Mammary epithelial cell (primary cell): ENCODE measurements at regions not wholly inside any gene's neighbourhood (a gene's known extent, or its start where the extent isn't known, plus 50 kb on each side); places are given as distances from the start of the nearest gene placed in this dataset.

ENCODE experiments used
- EZH2 ChIP-seq: IDR thresholded peaks from 2 replicates; pipeline ENCODE4 v1.6.1; 2012; ENCODE audit warnings: low read length, inconsistent platforms, borderline replicate concordance
- TF ChIP-seq, protein P1 (sequence below), 2 donors: IDR thresholded peaks in 1 of 2; conservative IDR thresholded peaks in 1 of 2; 2 replicates each; pipeline ENCODE4 v1.5.1; 2011 to 2012; ENCODE audit warnings: inconsistent platforms in 2 of 2, low read length in 2 of 2, mild to moderate bottlenecking in 2 of 2, control low read depth in 1 of 2, low read depth in 1 of 2; ENCODE audit not compliant: insufficient read depth in 1 of 2; ENCODE audit errors: extremely low read depth in 1 of 2

DNA sequence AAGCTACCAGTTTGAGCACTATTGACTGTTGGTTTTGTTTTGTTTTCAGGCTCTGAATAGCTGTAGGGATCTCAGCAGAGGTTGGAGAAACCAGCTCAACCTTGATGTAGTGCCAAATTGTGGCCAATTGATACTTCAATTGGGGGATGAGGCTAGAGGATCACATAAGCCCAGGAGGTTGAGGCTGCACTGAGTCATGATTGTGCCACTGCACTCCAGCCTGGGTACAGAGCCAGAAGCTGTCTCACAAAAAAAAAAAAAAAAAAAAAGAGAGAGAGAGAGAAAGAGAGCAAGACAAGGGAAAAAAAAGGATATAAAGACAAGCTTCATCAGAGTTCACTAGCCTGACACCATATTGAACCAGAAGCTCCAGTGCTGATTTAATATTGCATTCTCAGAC lies 702.1 kb downstream of the FRK start:
- TF ChIP-seq, protein P1, sequence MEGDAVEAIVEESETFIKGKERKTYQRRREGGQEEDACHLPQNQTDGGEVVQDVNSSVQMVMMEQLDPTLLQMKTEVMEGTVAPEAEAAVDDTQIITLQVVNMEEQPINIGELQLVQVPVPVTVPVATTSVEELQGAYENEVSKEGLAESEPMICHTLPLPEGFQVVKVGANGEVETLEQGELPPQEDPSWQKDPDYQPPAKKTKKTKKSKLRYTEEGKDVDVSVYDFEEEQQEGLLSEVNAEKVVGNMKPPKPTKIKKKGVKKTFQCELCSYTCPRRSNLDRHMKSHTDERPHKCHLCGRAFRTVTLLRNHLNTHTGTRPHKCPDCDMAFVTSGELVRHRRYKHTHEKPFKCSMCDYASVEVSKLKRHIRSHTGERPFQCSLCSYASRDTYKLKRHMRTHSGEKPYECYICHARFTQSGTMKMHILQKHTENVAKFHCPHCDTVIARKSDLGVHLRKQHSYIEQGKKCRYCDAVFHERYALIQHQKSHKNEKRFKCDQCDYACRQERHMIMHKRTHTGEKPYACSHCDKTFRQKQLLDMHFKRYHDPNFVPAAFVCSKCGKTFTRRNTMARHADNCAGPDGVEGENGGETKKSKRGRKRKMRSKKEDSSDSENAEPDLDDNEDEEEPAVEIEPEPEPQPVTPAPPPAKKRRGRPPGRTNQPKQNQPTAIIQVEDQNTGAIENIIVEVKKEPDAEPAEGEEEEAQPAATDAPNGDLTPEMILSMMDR (conservative IDR thresholded peaks at IDR 0.05 in 1 of 2, IDR thresholded peaks at IDR 0.05 in 1 of 2; ENCODE audit: extremely low read depth in 1 of 2, insufficient read depth in 1 of 2, low read depth in 1 of 2, low read length in 2 of 2) = no peak
- TF ChIP-seq EZH2 = no peak
